Cardiac fibroblast (primary cell): ENCODE measurements at regions not wholly inside any gene's neighbourhood (a gene's known extent, or its start where the extent isn't known, plus 50 kb on each side); places are given as distances from the start of the nearest gene placed in this dataset.

Experiments
- DNase-seq, 2 donors: peaks; one replicate each; pipeline versions ENCODE4 v3.0.0 to v3.0.0-alpha.2; 2010; ENCODE audit warnings: low read depth in 2 of 2
- H3K4me3 ChIP-seq, 2 donors: replicated peaks in 1 of 2; 1 replicate in 1 of 2; 2 replicates in 1 of 2; pipeline ENCODE4 v1.5.1; 2011; ENCODE audit warnings: low read depth in 2 of 2, low read length in 2 of 2, mild to moderate bottlenecking in 2 of 2, moderate library complexity in 1 of 2
- CTCF ChIP-seq: IDR thresholded peaks from one replicate; pipeline ENCODE4 v1.5.1; 2011; ENCODE audit warnings: low read depth, mild to moderate bottlenecking, low read length, inconsistent platforms

- H3K4me3 ChIP-seq, result no peak overlapping the region
- TF ChIP-seq CTCF, result no peak
- no peak for DNase-seq
Measured at GRCh38 chr6:159510141-159510540, 182.9 kb downstream of the SOD2 start.

GRCh38 chr6:159508931-159509330 is 184.1 kb downstream of the SOD2 start:
- DNase-seq, result no peak
- TF ChIP-seq CTCF, result no peak
- H3K4me3 ChIP-seq, result no peak overlapping the region

GRCh38 chr6:159506048-159506447 is 187.0 kb downstream of the SOD2 start:
- no peak for TF ChIP-seq CTCF
- no peak for DNase-seq
- no peak overlapping the region for H3K4me3 ChIP-seq

GRCh38 chr6:159505140-159505922 is 187.7 kb downstream of the SOD2 start:
- no peak overlapping the region for H3K4me3 ChIP-seq
- TF ChIP-seq CTCF, result no peak
- no peak for DNase-seq

GRCh38 chr6:159501558-159501957 is 191.5 kb downstream of the SOD2 start:
- H3K4me3 ChIP-seq, result no peak overlapping the region
- no peak for DNase-seq
- TF ChIP-seq CTCF, result no peak

- no peak for DNase-seq
- H3K4me3 ChIP-seq, result no peak overlapping the region
- TF ChIP-seq CTCF, result no peak
Measured at GRCh38 chr6:159499034-159499433, 194.0 kb downstream of the SOD2 start.

- no peak for TF ChIP-seq CTCF
- DNase-seq, result no peak
- no peak overlapping the region for H3K4me3 ChIP-seq
Measured at GRCh38 chr6:159494586-159494972, 198.5 kb downstream of the SOD2 start.
